ENCODE measurements at regions not wholly inside any gene's neighbourhood (a gene's known extent, or its start where the extent isn't known, plus 50 kb on each side); places are given as distances from the start of the nearest gene placed in this dataset.
A peak's percentile ranks its signal among the peaks of the same experiment; 100 is the strongest.

DNA sequence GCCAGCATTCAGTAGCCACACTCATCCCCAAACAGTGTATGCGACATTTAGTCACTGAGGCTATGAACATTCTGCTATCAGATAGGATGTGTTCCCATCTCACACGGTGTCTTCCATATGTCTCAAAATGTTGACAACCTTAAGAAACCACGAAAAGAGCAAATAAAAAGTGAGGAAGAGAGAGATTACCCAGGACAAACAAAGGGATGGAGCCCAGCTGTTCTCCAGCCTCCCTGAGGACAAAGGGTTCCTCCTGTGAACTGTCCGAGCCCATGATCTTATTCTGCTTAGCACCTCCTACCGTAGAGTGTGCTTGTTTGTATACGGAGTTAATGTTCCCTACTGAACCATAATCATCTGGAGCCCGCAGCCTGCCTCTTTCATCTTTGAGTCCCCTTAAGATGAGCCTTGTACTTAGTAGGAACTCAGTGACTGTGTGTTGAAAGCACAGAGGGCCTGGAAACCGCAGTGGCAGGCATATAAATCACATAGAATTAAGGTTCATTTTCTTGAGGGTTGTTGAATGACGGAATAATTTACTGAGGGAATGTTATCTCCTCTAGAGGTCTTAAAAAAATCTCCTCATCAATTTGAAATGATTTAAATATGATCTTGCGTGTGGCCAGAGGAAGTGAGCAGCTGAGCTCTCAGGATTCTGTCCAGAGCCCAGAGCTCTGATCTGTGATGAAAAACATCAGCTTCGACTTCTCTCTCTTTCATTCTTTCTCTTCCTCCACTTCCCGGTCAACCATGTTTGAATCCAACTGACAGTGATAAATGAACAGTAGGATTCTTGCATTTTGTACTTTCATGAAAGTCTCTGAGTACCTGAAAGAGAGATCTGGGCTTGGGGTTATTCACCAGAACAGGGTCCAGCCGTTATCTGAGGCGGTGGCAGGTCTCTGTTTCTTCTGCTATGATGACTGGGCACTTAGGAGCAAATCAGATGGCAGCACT lies 200.5 kb downstream of the KLF5 start:
- H3K9me3 ChIP-seq (ENCODE audit: control insufficient read depth, low read length): peaks cover 3% of the 10 kb centered on the region
- no peak overlapping the region for H2BK120ac ChIP-seq (ENCODE audit: low read depth, low read length)
- H2AK5ac ChIP-seq (ENCODE audit: low read length, severe bottlenecking): no peak overlapping the region
- no peak overlapping the region for H3K23ac ChIP-seq (ENCODE audit: low read length in 2 of 2)
- H2AFZ ChIP-seq (ENCODE audit: low read depth, low read length): no peak overlapping the region
- no peak overlapping the region for H4K91ac ChIP-seq (ENCODE audit: low read length)
- H2BK15ac ChIP-seq (ENCODE audit: low read depth, poor library complexity, severe bottlenecking): no peak overlapping the region
- H3K9ac ChIP-seq (ENCODE audit: low read length): no peak overlapping the region
- no peak overlapping the region for H2BK12ac ChIP-seq (ENCODE audit: low read length in 2 of 2)
- no peak overlapping the region for H3K4me3 ChIP-seq (ENCODE audit: insufficient read depth in 1 of 2, low read depth in 1 of 2, low read length in 2 of 2)
- H3K4ac ChIP-seq (ENCODE audit: low read depth in 1 of 2, low read length in 2 of 2): no peak overlapping the region
- no peaks in the 10 kb centered on the region for H3K27me3 ChIP-seq (ENCODE audit: control insufficient read depth in 1 of 2, insufficient read depth in 1 of 2, low read length in 2 of 2)
- no peak overlapping the region for H4K8ac ChIP-seq (ENCODE audit: low read length)
- peak overlapping the region in 1 of 2 experiments; percentile 16 for H3K18ac ChIP-seq (ENCODE audit: low read depth in 1 of 2, low read length in 2 of 2)
- H3K4me1 ChIP-seq (ENCODE audit: control insufficient read depth, insufficient read depth, low read depth, low read length): no peaks in the 10 kb centered on the region
- no peaks in the 10 kb centered on the region for H3K36me3 ChIP-seq (ENCODE audit: control insufficient read depth in 1 of 2, insufficient read depth in 2 of 2, low read depth in 1 of 2, low read length in 2 of 2)
- no peaks in the 10 kb centered on the region for H3K79me1 ChIP-seq (replicated peaks; ENCODE audit: low read length, poor library complexity, severe bottlenecking)
- H3K4me2 ChIP-seq (ENCODE audit: low read length, poor library complexity, severe bottlenecking): no peak overlapping the region
- H3K14ac ChIP-seq (ENCODE audit: low read length in 2 of 2): no peak overlapping the region
- no peak overlapping the region for H3K27ac ChIP-seq (ENCODE audit: low read length, poor library complexity, severe bottlenecking)
- 68% methylated on average over 13 of the region's 14 CpGs for WGBS
- DNase-seq: peak; percentile 83
- no peak overlapping the region for H2BK5ac ChIP-seq (ENCODE audit: low read depth, low read length, poor library complexity, severe bottlenecking)

DNA sequence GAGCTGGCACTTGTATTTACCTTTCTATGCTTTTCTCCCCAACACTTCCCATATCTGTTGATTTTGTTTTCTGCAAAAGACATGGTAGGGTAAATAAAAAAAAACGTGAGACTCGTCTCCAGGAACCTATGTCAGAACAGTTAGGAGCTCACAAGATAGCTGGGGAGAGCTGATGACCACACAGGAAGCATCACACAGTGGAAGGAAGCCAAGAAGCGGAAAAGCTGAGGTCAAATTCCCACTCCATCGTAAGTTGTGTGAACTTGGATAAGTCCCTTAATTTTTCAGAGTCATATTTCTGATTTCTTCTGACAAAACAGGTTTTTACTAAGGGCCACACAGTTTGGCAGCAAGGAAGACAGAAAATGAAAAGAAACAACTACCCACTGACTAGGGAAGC lies 199.6 kb downstream of the KLF5 start:
- Histone ChIP-seq H2BK12ac (ENCODE audit: low read length in 2 of 2) (no peak overlapping the region), H3K4me1 (ENCODE audit: control insufficient read depth, insufficient read depth, low read depth, low read length) (no peaks in the 10 kb centered on the region), H3K14ac (ENCODE audit: low read length in 2 of 2) (no peak overlapping the region), H2AK5ac (ENCODE audit: low read length, severe bottlenecking) (no peak overlapping the region), H3K27ac (ENCODE audit: low read length, poor library complexity, severe bottlenecking) (no peak overlapping the region), H3K4me3 (ENCODE audit: insufficient read depth in 1 of 2, low read depth in 1 of 2, low read length in 2 of 2) (no peak overlapping the region), H3K9ac (ENCODE audit: low read length) (no peak overlapping the region), H3K9me3 (ENCODE audit: control insufficient read depth, low read length) (peaks cover 3% of the 10 kb centered on the region), H4K91ac (ENCODE audit: low read length) (no peak overlapping the region), H2AFZ (ENCODE audit: low read depth, low read length) (no peak overlapping the region), H3K23ac (ENCODE audit: low read length in 2 of 2) (no peak overlapping the region), H2BK120ac (ENCODE audit: low read depth, low read length) (no peak overlapping the region), H3K27me3 (ENCODE audit: control insufficient read depth in 1 of 2, insufficient read depth in 1 of 2, low read length in 2 of 2) (no peaks in the 10 kb centered on the region), H3K4me2 (ENCODE audit: low read length, poor library complexity, severe bottlenecking) (no peak overlapping the region), H3K36me3 (ENCODE audit: control insufficient read depth in 1 of 2, insufficient read depth in 2 of 2, low read depth in 1 of 2, low read length in 2 of 2) (no peaks in the 10 kb centered on the region), H2BK5ac (ENCODE audit: low read depth, low read length, poor library complexity, severe bottlenecking) (no peak overlapping the region), H4K8ac (ENCODE audit: low read length) (no peak overlapping the region), H3K18ac (ENCODE audit: low read depth in 1 of 2, low read length in 2 of 2) (no peak overlapping the region), H2BK15ac (ENCODE audit: low read depth, poor library complexity, severe bottlenecking) (no peak overlapping the region), H3K4ac (ENCODE audit: low read depth in 1 of 2, low read length in 2 of 2) (no peak overlapping the region), H3K79me1 (replicated peaks; ENCODE audit: low read length, poor library complexity, severe bottlenecking) (no peaks in the 10 kb centered on the region)
- DNase-seq: peak; percentile 30
- WGBS: 84% methylated on average over 4 of the region's 4 CpGs

DNA sequence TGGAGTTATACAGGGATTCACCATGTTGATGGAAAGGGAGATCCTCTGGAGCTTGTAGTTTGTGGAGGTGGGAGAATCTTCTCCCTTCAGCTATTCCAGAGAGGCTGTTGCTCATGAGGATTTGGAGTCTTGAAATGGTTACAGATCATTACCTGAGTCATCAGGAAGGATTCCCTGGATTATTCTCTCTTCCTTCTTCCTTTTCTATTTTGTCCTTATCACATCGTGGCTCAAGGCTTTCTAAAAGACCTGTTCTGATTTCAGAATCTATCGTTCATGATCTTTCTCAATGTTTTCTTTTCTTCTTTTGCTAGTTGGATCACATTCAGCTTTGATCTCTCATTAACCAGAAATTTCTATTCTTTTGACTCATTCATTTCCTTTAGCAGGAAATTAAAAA lies 196.0 kb downstream of the KLF5 start:
- Histone ChIP-seq H2AFZ (ENCODE audit: low read depth, low read length) (no peak overlapping the region), H3K18ac (ENCODE audit: low read depth in 1 of 2, low read length in 2 of 2) (no peak overlapping the region), H3K36me3 (ENCODE audit: control insufficient read depth in 1 of 2, insufficient read depth in 2 of 2, low read depth in 1 of 2, low read length in 2 of 2) (no peaks in the 10 kb centered on the region), H2BK120ac (ENCODE audit: low read depth, low read length) (no peak overlapping the region), H3K9me3 (ENCODE audit: control insufficient read depth, low read length) (peaks cover 3% of the 10 kb centered on the region), H3K27ac (ENCODE audit: low read length, poor library complexity, severe bottlenecking) (no peak overlapping the region), H3K4me1 (ENCODE audit: control insufficient read depth, insufficient read depth, low read depth, low read length) (no peaks in the 10 kb centered on the region), H3K4me2 (ENCODE audit: low read length, poor library complexity, severe bottlenecking) (no peak overlapping the region), H3K4ac (ENCODE audit: low read depth in 1 of 2, low read length in 2 of 2) (no peak overlapping the region), H2BK15ac (ENCODE audit: low read depth, poor library complexity, severe bottlenecking) (no peak overlapping the region), H3K14ac (ENCODE audit: low read length in 2 of 2) (no peak overlapping the region), H3K79me1 (replicated peaks; ENCODE audit: low read length, poor library complexity, severe bottlenecking) (no peaks in the 10 kb centered on the region), H3K27me3 (ENCODE audit: control insufficient read depth in 1 of 2, insufficient read depth in 1 of 2, low read length in 2 of 2) (no peaks in the 10 kb centered on the region), H2BK5ac (ENCODE audit: low read depth, low read length, poor library complexity, severe bottlenecking) (no peak overlapping the region), H3K4me3 (ENCODE audit: insufficient read depth in 1 of 2, low read depth in 1 of 2, low read length in 2 of 2) (no peak overlapping the region), H4K8ac (ENCODE audit: low read length) (no peak overlapping the region), H4K91ac (ENCODE audit: low read length) (no peak overlapping the region), H3K23ac (ENCODE audit: low read length in 2 of 2) (no peak overlapping the region), H2BK12ac (ENCODE audit: low read length in 2 of 2) (no peak overlapping the region), H3K9ac (ENCODE audit: low read length) (no peak overlapping the region), H2AK5ac (ENCODE audit: low read length, severe bottlenecking) (no peak overlapping the region)
- no peak for DNase-seq
- 73% methylated on average over 2 of the region's 2 CpGs for WGBS

DNA sequence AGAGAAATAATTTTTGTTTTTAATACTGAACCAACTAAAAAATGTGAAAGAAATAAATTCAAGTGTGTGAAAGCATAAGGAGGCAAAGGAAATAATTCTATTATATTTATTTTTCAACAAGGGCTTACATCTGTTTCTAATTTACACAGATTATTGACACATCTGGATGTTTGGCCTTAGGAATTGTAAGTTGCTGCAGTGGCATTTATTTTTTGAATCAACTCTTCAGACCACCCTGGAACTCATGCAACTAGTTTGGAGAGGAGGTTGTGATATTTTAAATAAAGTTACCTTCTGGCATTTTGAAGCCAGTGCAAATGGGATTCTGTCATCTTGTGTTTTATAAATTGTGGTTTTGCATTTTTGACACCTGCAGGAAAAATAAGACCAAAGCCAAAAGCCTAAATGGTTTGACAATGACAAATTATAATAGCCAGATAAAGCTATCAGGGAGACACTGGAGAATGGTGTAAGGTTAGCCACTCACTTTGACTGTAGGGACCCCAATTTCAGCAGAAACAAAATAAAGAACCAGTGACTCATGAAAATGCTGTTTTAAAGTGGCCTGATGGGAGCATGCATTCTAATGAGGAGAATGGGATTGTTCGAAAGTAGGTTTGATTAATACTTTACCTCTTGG lies 192.9 kb downstream of the KLF5 start:
- Histone ChIP-seq H3K9ac (ENCODE audit: low read length) (no peak overlapping the region), H3K36me3 (ENCODE audit: control insufficient read depth in 1 of 2, insufficient read depth in 2 of 2, low read depth in 1 of 2, low read length in 2 of 2) (no peaks in the 10 kb centered on the region), H2BK5ac (ENCODE audit: low read depth, low read length, poor library complexity, severe bottlenecking) (no peak overlapping the region), H3K18ac (ENCODE audit: low read depth in 1 of 2, low read length in 2 of 2) (no peak overlapping the region), H2BK120ac (ENCODE audit: low read depth, low read length) (no peak overlapping the region), H3K4ac (ENCODE audit: low read depth in 1 of 2, low read length in 2 of 2) (no peak overlapping the region), H3K4me3 (ENCODE audit: insufficient read depth in 1 of 2, low read depth in 1 of 2, low read length in 2 of 2) (no peak overlapping the region), H3K79me1 (replicated peaks; ENCODE audit: low read length, poor library complexity, severe bottlenecking) (no peaks in the 10 kb centered on the region), H2AFZ (ENCODE audit: low read depth, low read length) (no peak overlapping the region), H3K4me1 (ENCODE audit: control insufficient read depth, insufficient read depth, low read depth, low read length) (no peaks in the 10 kb centered on the region), H2BK12ac (ENCODE audit: low read length in 2 of 2) (no peak overlapping the region), H3K4me2 (ENCODE audit: low read length, poor library complexity, severe bottlenecking) (no peak overlapping the region), H2AK5ac (ENCODE audit: low read length, severe bottlenecking) (no peak overlapping the region), H3K9me3 (ENCODE audit: control insufficient read depth, low read length) (no peaks in the 10 kb centered on the region), H4K8ac (ENCODE audit: low read length) (no peak overlapping the region), H2BK15ac (ENCODE audit: low read depth, poor library complexity, severe bottlenecking) (no peak overlapping the region), H3K27me3 (ENCODE audit: control insufficient read depth in 1 of 2, insufficient read depth in 1 of 2, low read length in 2 of 2) (no peaks in the 10 kb centered on the region), H3K14ac (ENCODE audit: low read length in 2 of 2) (no peak overlapping the region), H3K23ac (ENCODE audit: low read length in 2 of 2) (no peak overlapping the region), H4K91ac (ENCODE audit: low read length) (no peak overlapping the region), H3K27ac (ENCODE audit: low read length, poor library complexity, severe bottlenecking) (no peak overlapping the region)
- WGBS: 95% methylated on average over 1 of the region's 1 CpG
- DNase-seq: no peak

Measured in mesenchymal stem cell (in vitro differentiated cells and primary cell).